GM21737 (cell line): ENCODE measurements at regions not wholly inside any gene's neighbourhood (a gene's known extent, or its start where the extent isn't known, plus 50 kb on each side); places are given as distances from the start of the nearest gene placed in this dataset.
"Not testable (repeated sequence)": the region's sequence is repeated elsewhere in the genome, so short reads cannot be mapped to it uniquely, and the experiment has no call there.

Source experiments
- ATAC-seq: cut with Tn5 transposase; IDR thresholded peaks from one replicate; pipeline ENCODE4 v1.9.1; 2021; ENCODE audit warnings: mild to moderate bottlenecking, moderate library complexity; ENCODE audit not compliant: unreplicated experiment

DNA sequence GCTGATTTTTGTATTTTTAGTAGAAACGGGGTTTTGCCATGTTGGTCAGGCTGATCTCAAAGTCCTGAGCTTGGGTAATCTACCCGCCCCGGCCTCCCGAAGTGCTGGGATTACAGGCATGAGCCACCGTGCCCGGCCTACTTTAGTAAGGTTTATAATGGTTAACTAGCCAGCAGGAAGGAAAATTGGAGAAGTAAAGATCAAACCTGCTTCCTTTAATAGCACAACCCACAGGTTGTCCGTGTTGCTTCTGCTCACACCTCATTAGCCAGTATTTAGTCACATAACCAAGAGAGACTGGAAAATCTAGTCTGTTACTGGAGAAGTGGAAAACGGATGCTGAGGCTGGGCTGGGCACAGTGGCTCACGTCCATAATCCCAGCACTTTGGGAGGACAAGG lies 51.9 kb upstream of the TBL1XR1 start:
- no peak for ATAC-seq

GRCh38 chr3:177250151-177250550 lies 52.9 kb upstream of the TBL1XR1 start:
- ATAC-seq: no peak

DNA sequence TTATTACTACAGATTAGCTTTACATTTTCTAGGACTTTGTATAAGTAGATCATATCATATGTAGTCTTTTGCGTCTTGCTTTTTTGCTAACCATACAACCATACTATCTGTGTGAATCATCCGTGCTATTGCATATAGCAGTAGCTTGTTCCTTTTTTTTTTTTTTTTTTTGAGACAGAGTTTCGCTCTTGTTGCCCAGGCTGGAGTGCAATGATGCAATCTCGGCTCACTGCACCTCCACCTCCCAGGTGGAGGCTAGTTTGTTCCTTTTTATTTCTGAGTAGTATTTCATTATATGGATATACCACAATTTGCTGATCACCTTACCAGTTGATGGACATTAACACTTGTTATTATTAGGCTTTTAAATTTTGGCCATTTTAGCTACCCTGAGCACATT lies 54.5 kb upstream of the TBL1XR1 start:
- no peak for ATAC-seq

GRCh38 chr3:177257006-177257405 lies 59.7 kb upstream of the TBL1XR1 start:
- ATAC-seq: no peak

- ATAC-seq: no peak
These were observed 60.3 kb upstream of the TBL1XR1 start for GRCh38 chr3:177257625-177258024.

DNA sequence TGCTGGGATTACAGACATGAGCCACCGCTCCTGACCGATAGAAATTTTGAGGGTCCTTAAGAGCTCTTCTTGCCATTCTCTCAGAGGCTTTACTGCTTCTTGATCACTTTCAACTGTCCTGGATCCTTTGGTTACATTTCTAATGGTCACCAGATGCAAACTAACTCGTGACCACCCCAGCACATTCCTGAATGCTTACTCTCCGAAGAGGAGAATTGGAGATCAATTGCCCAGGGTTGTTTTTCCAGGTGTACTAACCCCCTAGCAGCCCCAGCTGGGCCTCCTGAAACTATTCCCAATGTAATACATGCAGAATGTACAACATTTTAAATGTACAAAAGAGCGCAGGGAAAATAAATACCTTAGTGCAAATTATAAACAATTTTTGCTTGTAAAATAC lies 65.1 kb upstream of the TBL1XR1 start:
- ATAC-seq: no peak

GRCh38 chr3:177263615-177264368 lies 66.5 kb upstream of the TBL1XR1 start:
- ATAC-seq: no peak

GRCh38 chr3:177271811-177272501 lies 74.7 kb upstream of the TBL1XR1 start:
- ATAC-seq: not testable (repeated sequence)

- no peak for ATAC-seq
These were observed 80.7 kb upstream of the TBL1XR1 start for GRCh38 chr3:177278016-177278415.

DNA sequence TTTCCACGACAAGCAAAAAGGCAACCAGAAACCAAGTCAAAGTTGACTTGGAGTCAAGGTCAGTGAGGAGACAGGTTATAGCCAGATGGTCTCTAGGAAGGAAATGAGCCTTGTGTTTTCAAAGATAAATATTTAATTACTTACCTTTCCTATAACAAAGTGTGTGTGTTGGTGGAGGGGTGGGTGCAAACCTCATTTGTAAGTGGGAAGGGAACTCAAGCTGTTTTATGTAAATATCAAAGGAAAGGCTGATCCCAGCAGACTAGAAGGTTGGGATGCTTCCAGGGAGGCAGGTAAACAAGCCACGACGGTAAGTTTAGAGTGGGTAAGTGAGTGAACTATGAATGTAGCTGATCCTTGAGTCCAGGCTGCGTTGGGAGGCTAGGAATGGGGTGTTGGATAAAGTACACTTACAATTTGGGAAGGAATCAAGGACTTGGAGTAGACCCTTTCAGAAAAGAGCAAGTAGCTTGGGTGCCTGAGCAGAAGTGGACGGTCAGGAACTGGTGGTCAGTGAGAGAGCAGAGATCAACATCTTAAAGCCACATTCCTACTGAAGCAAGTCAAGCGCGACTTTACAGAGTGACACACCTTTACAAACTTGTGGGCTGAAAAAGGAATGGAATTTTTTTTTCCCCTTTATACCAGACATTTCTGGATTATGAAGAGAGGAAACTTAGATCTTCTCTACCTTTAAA lies 82.0 kb upstream of the TBL1XR1 start:
- no peak for ATAC-seq

GRCh38 chr3:177281292-177282118 lies 84.2 kb upstream of the TBL1XR1 start:
- no peak for ATAC-seq

DNA sequence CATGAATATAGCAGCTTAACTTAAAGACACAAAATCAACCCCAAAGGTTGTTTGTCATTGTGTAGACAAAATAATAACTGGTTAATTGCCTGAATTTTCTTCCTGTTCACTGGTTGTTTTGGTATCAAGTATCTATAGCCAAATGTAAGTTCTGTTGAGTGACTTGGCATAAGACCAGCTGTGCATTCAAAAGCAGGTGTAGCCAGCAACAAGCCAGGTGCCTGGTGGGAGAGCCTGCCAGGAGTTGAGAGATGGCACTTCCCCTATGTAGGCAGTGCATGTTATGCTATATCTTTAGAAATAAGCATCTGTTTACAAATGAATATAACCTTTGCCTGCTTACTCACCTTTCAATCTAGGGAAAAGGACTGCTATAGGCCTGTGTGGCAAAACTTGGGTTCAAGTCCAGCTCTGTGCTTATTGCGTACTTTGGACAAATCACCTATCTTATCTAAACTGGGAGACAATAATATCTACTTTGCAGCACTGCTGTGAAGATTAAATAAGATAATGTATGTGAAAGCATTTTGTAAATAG lies 84.9 kb upstream of the TBL1XR1 start:
- no peak for ATAC-seq

- no peak for ATAC-seq
These were observed 86.7 kb upstream of the TBL1XR1 start for GRCh38 chr3:177283983-177284382.

GRCh38 chr3:177284383-177284881 lies 87.2 kb upstream of the TBL1XR1 start:
- no peak for ATAC-seq

- no peak for ATAC-seq
These were observed 88.8 kb upstream of the TBL1XR1 start for GRCh38 chr3:177286034-177286433.

DNA sequence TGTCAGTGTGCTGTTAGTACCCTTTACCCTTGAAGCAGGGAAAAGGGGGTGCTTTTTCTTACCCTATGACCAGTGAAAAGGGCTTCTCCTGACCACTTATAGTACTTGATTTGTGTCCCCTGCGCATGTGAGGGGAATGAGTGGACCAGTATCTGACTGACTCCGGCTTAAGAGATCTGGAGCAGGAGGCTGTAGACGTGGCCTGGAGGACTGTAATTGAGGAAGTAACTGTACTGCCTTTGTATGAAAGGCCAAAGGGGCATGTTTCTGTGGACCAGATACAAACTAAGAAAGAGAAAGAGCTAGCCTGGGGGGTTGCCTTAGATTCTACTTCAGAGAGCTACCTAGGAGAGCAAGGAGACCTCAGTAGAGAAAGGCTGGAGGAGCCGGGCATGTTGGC lies 89.9 kb upstream of the TBL1XR1 start:
- ATAC-seq: no peak

GRCh38 chr3:177290633-177291032 lies 93.4 kb upstream of the TBL1XR1 start:
- no peak for ATAC-seq

GRCh38 chr3:177294221-177294620 lies 96.9 kb upstream of the TBL1XR1 start:
- ATAC-seq: no peak

DNA sequence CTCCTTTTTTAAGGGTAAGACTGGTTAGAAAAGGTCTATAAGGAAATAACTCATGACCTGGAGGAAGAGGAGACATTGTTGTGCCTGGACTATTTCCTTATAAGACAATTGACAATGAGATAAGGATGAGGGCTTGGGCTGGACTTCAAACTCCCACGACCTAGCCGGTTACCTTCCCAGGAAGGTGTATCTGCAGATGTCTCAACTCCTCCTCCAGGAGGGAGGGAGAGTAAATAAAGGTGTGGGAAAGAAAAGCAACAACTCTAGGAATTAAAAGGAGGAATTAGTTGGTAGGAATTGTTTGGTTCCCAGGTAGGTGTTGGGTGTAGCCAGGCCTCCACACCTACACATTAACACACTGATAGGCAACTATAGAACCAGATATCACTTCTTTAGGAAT lies 97.8 kb upstream of the TBL1XR1 start:
- no peak for ATAC-seq

DNA sequence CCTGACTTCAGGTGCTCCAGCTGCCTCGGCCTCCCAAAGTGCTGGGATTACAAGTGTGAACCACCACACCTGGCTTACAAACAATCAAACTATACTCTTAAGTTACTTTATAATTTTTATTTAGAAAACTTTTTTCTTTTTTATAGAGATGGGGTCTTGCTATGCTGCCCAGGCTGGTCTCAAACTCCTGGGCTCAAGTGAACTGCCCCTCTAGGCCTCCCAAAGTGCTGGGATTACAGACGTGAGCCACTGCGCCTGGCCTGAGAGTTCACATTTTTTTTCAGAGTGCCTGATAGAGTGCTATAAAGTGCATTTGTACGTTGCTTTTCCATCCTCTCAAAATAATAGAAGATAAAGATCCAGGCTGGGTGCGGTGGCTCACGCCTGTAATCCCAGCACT lies 102.0 kb upstream of the TBL1XR1 start:
- ATAC-seq: no peak
